GM23338 (cell line): ENCODE measurements at regions not wholly inside any gene's neighbourhood (a gene's known extent, or its start where the extent isn't known, plus 50 kb on each side); places are given as distances from the start of the nearest gene placed in this dataset.

ENCODE experiments used
- ATAC-seq: fragments of 200-7000 bp; cut with Tn5 transposase; 3 replicates; pipeline ENCODE4 v1.9.1; 2020
- DNase-seq: peaks from one replicate; pipeline ENCODE4 v3.0.0-alpha.2; 2015; ENCODE audit warnings: low spot score
- H2AFZ ChIP-seq: fragments of 200-600 bp; sonication (generic); 2 replicates; pipeline ENCODE4 v1.8.0; 2016; ENCODE audit warnings: antibody characterized with exemption, mild to moderate bottlenecking, moderate library complexity
- H3F3A ChIP-seq: fragments of 200-600 bp; sonication (generic); replicated peaks from 2 replicates; pipeline ENCODE4 v1.8.0; 2017; ENCODE audit warnings: antibody characterized with exemption, mixed run types, low read depth
- H3K27ac ChIP-seq: fragments of 200-600 bp; sonication (generic); 2 replicates; pipeline ENCODE4 v1.6.1; 2016; ENCODE audit warnings: low read depth
- H3K27me3 ChIP-seq: fragments of 200-600 bp; sonication (generic); 2 replicates; pipeline ENCODE4 v1.8.0; 2016; ENCODE audit warnings: mild to moderate bottlenecking, mixed run types, moderate library complexity; ENCODE audit not compliant: insufficient read depth
- H3K36me3 ChIP-seq: fragments of 200-600 bp; sonication (generic); 2 replicates; pipeline ENCODE4 v1.8.0; 2016; ENCODE audit warnings: mild to moderate bottlenecking; ENCODE audit not compliant: insufficient read depth
- H3K4me1 ChIP-seq: fragments of 200-600 bp; sonication (generic); 2 replicates; pipeline ENCODE4 v1.8.0; 2016; ENCODE audit warnings: mild to moderate bottlenecking, moderate library complexity; ENCODE audit not compliant: insufficient read depth
- H3K4me2 ChIP-seq: fragments of 200-600 bp; sonication (generic); 2 replicates; pipeline ENCODE4 v1.7.1; 2017; ENCODE audit warnings: mixed run types
- H3K4me3 ChIP-seq: fragments of 200-600 bp; sonication (generic); 2 replicates; pipeline ENCODE4 v1.6.1; 2016; ENCODE audit warnings: mixed run types
- H3K79me2 ChIP-seq: fragments of 200-600 bp; sonication (generic); replicated peaks from 2 replicates; pipeline ENCODE4 v1.8.0; 2017; ENCODE audit warnings: mild to moderate bottlenecking; ENCODE audit not compliant: insufficient read depth
- H3K9me2 ChIP-seq: fragments of 200-600 bp; sonication (generic); 2 replicates; pipeline ENCODE4 v1.8.0; 2017; ENCODE audit not compliant: insufficient read depth
- H4K20me1 ChIP-seq: fragments of 200-600 bp; sonication (generic); replicated peaks from 2 replicates; pipeline ENCODE4 v1.8.0; 2017; ENCODE audit warnings: mild to moderate bottlenecking; ENCODE audit not compliant: insufficient read depth
- H3K27ac Mint-ChIP-seq: 2 replicates; pipeline ENCODE4 v1.8.0; 2020; ENCODE audit warnings: inconsistent platforms, mild to moderate bottlenecking, moderate library complexity, mixed read lengths
- H3K27me3 Mint-ChIP-seq: 3 replicates; pipeline ENCODE4 v1.8.0; 2022; ENCODE audit warnings: low read depth, mild to moderate bottlenecking, moderate library complexity, mixed read lengths, inconsistent platforms; ENCODE audit not compliant: insufficient read depth, poor library complexity
- H3K36me3 Mint-ChIP-seq: 3 replicates; pipeline ENCODE4 v1.8.0; 2021; ENCODE audit warnings: low read depth, mild to moderate bottlenecking, inconsistent platforms, moderate library complexity, mixed read lengths
- H3K4me1 Mint-ChIP-seq: 3 replicates; pipeline ENCODE4 v1.8.0; 2020; ENCODE audit warnings: mild to moderate bottlenecking, inconsistent platforms, mixed read lengths
- H3K4me3 Mint-ChIP-seq: 3 replicates; pipeline ENCODE4 v1.8.0; 2021; ENCODE audit warnings: moderate library complexity, mild to moderate bottlenecking, inconsistent platforms, mixed read lengths
- H3K9me3 Mint-ChIP-seq: 3 replicates; pipeline ENCODE4 v1.8.0; 2020; ENCODE audit warnings: moderate library complexity, mild to moderate bottlenecking, inconsistent platforms, mixed read lengths
- CREB1 ChIP-seq: fragments of 250-450 bp; sonication (Bioruptor Pico); IDR thresholded peaks from 2 replicates; pipeline ENCODE4 v1.5.0; 2020; ENCODE audit warnings: low read depth, mild to moderate bottlenecking, moderate library complexity
- EZH2 ChIP-seq: fragments of 200-600 bp; sonication (generic); IDR thresholded peaks from one replicate; pipeline ENCODE4 v1.8.0; 2017; ENCODE audit warnings: antibody characterized with exemption, mild to moderate bottlenecking, low read depth; ENCODE audit not compliant: unreplicated experiment
- EZH2phosphoT487 ChIP-seq: fragments of 200-600 bp; sonication (generic); IDR thresholded peaks from one replicate; pipeline ENCODE4 v1.8.1; 2018; ENCODE audit warnings: antibody characterized with exemption; ENCODE audit not compliant: unreplicated experiment
- JUNB ChIP-seq: IDR thresholded peaks from one replicate; pipeline ENCODE4 v1.6.1; 2016; ENCODE audit warnings: antibody characterized with exemption; ENCODE audit not compliant: unreplicated experiment
- NANOG ChIP-seq: IDR thresholded peaks from 2 replicates; pipeline ENCODE4 v1.6.1; 2016; ENCODE audit warnings: antibody characterized with exemption, borderline replicate concordance
- POLR2AphosphoS5 ChIP-seq: IDR thresholded peaks from 2 replicates; pipeline ENCODE4 v1.6.1; 2016; ENCODE audit warnings: antibody characterized with exemption, low read depth
- STAT1 ChIP-seq: IDR thresholded peaks from one replicate; pipeline ENCODE4 v1.6.1; 2016; ENCODE audit warnings: antibody characterized with exemption; ENCODE audit not compliant: unreplicated experiment
- ZNF114 ChIP-seq: fragments of 250-450 bp; sonication (Bioruptor Pico); IDR thresholded peaks from 2 replicates; pipeline ENCODE4 v1.5.0; 2020; ENCODE audit warnings: mild to moderate bottlenecking, moderate library complexity
- ZNF331 ChIP-seq: fragments of 250-450 bp; sonication (Bioruptor Pico); IDR thresholded peaks from 2 replicates; pipeline ENCODE4 v1.5.0; 2020; ENCODE audit warnings: low read depth, mild to moderate bottlenecking, moderate library complexity
- TF ChIP-seq, protein P1 (sequence below), 2 experiments: fragments of 200-600 bp in 1 of 2; sonication (generic) in 1 of 2; conservative IDR thresholded peaks; 2 replicates each; pipeline versions ENCODE4 v1.5.1 to v1.6.1; 2016 to 2017; ENCODE audit warnings: antibody characterized with exemption in 2 of 2, low read depth in 2 of 2, mild to moderate bottlenecking in 2 of 2, moderate library complexity in 1 of 2
- TF ChIP-seq, protein P2 (sequence below): fragments of 250-450 bp; sonication (Bioruptor Pico); IDR thresholded peaks from 2 replicates; pipeline ENCODE4 v1.5.0; 2020; ENCODE audit warnings: mild to moderate bottlenecking, moderate library complexity

DNA sequence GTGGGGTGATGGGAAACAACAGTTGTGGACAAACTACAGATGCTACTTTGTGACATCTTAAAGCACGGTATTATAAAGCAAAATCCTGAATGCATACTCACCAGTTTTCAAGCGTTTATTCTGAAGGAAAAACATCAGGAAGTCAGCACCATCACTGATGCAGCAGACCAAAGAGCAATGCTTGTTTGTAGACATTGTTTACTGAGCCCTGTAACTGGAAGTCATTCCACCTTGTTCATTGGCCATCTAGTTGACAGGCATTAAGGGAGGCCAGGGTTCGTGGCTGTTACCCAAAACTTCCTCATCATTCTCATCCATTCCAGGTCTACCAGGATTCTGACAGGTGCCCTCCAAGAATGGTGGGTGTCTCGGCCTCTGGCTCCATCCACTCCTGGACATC is 55.3 kb upstream of the FAM204A start:
- DNase-seq (no peak), ATAC-seq (no peak)
- Histone ChIP-seq H3K27me3 (no peaks in the 10 kb centered on the region), H3K4me3 (no peak overlapping the region), H4K20me1 (no peaks in the 10 kb centered on the region), H3K4me1 (peaks cover 12% of the 10 kb centered on the region; the same call in 1 of the 2 replicates), H3K36me3 (peaks cover 4% of the 10 kb centered on the region; the same call in 1 of the 2 replicates), H2AFZ (no peak overlapping the region), H3F3A (no peaks in the 10 kb centered on the region), H3K9me2 (no peaks in the 10 kb centered on the region), H3K79me2 (no peaks in the 10 kb centered on the region), H3K27ac (no peak overlapping the region), H3K4me2 (no peak overlapping the region)
- no peak for TF ChIP-seq STAT1
- no peak for TF ChIP-seq ZNF114 (CRISPR knock-in tag)
- TF ChIP-seq CREB1, result no peak
- no peak for TF ChIP-seq JUNB
- TF ChIP-seq ZNF331 (CRISPR knock-in tag), result no peak
- TF ChIP-seq, protein P1, sequence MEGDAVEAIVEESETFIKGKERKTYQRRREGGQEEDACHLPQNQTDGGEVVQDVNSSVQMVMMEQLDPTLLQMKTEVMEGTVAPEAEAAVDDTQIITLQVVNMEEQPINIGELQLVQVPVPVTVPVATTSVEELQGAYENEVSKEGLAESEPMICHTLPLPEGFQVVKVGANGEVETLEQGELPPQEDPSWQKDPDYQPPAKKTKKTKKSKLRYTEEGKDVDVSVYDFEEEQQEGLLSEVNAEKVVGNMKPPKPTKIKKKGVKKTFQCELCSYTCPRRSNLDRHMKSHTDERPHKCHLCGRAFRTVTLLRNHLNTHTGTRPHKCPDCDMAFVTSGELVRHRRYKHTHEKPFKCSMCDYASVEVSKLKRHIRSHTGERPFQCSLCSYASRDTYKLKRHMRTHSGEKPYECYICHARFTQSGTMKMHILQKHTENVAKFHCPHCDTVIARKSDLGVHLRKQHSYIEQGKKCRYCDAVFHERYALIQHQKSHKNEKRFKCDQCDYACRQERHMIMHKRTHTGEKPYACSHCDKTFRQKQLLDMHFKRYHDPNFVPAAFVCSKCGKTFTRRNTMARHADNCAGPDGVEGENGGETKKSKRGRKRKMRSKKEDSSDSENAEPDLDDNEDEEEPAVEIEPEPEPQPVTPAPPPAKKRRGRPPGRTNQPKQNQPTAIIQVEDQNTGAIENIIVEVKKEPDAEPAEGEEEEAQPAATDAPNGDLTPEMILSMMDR (conservative IDR thresholded peaks at IDR 0.05; ENCODE audit: low read depth in 2 of 2), result no peak
- TF ChIP-seq EZH2phosphoT487, result no peak
- Mint-ChIP-seq H3K27me3 (peaks cover 6% of the 10 kb centered on the region), H3K4me3 (no peak overlapping the region), H3K9me3 (peaks cover 2% of the 10 kb centered on the region; the same call in 2 of the 3 replicates), H3K36me3 (no peaks in the 10 kb centered on the region), H3K4me1 (peaks cover 9% of the 10 kb centered on the region; the same call in 2 of the 3 replicates), H3K27ac (no peak overlapping the region)

DNA sequence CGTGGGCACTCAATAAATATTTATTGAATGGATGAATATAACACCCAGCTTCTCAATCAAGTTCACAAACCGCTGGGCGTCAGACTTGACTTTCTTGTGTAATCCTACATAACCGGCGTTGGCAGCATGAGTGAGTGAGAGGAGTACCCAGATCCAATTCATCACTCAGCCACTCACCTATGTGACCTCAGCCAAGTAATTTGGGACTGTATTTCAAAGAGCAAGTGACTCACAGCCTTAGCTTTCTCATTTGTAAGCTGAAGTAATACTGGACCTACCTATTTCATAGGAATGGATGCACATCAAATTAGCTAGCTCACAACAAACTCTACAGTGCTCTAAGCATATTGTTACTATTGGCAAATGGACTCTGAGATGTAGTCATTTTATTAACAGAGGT is 53.8 kb upstream of the FAM204A start:
- Mint-ChIP-seq H3K27me3 (peaks cover 6% of the 10 kb centered on the region), H3K36me3 (no peaks in the 10 kb centered on the region), H3K9me3 (no peaks in the 10 kb centered on the region; the same call in 2 of the 3 replicates), H3K4me1 (peaks cover 9% of the 10 kb centered on the region; the same call in 2 of the 3 replicates), H3K4me3 (no peak overlapping the region), H3K27ac (no peak overlapping the region)
- Histone ChIP-seq H3K9me2 (no peaks in the 10 kb centered on the region), H3K27me3 (no peaks in the 10 kb centered on the region), H3K4me3 (no peak overlapping the region), H2AFZ (peak overlapping the region; percentile 52), H3K4me1 (peaks cover 12% of the 10 kb centered on the region; the same call in 1 of the 2 replicates), H3K36me3 (no peaks in the 10 kb centered on the region), H3K79me2 (no peaks in the 10 kb centered on the region), H3F3A (no peaks in the 10 kb centered on the region), H3K4me2 (no peak overlapping the region), H3K27ac (no peak overlapping the region), H4K20me1 (no peaks in the 10 kb centered on the region)
- no peak for ATAC-seq
- DNase-seq, result no peak
- TF ChIP-seq, protein P2, sequence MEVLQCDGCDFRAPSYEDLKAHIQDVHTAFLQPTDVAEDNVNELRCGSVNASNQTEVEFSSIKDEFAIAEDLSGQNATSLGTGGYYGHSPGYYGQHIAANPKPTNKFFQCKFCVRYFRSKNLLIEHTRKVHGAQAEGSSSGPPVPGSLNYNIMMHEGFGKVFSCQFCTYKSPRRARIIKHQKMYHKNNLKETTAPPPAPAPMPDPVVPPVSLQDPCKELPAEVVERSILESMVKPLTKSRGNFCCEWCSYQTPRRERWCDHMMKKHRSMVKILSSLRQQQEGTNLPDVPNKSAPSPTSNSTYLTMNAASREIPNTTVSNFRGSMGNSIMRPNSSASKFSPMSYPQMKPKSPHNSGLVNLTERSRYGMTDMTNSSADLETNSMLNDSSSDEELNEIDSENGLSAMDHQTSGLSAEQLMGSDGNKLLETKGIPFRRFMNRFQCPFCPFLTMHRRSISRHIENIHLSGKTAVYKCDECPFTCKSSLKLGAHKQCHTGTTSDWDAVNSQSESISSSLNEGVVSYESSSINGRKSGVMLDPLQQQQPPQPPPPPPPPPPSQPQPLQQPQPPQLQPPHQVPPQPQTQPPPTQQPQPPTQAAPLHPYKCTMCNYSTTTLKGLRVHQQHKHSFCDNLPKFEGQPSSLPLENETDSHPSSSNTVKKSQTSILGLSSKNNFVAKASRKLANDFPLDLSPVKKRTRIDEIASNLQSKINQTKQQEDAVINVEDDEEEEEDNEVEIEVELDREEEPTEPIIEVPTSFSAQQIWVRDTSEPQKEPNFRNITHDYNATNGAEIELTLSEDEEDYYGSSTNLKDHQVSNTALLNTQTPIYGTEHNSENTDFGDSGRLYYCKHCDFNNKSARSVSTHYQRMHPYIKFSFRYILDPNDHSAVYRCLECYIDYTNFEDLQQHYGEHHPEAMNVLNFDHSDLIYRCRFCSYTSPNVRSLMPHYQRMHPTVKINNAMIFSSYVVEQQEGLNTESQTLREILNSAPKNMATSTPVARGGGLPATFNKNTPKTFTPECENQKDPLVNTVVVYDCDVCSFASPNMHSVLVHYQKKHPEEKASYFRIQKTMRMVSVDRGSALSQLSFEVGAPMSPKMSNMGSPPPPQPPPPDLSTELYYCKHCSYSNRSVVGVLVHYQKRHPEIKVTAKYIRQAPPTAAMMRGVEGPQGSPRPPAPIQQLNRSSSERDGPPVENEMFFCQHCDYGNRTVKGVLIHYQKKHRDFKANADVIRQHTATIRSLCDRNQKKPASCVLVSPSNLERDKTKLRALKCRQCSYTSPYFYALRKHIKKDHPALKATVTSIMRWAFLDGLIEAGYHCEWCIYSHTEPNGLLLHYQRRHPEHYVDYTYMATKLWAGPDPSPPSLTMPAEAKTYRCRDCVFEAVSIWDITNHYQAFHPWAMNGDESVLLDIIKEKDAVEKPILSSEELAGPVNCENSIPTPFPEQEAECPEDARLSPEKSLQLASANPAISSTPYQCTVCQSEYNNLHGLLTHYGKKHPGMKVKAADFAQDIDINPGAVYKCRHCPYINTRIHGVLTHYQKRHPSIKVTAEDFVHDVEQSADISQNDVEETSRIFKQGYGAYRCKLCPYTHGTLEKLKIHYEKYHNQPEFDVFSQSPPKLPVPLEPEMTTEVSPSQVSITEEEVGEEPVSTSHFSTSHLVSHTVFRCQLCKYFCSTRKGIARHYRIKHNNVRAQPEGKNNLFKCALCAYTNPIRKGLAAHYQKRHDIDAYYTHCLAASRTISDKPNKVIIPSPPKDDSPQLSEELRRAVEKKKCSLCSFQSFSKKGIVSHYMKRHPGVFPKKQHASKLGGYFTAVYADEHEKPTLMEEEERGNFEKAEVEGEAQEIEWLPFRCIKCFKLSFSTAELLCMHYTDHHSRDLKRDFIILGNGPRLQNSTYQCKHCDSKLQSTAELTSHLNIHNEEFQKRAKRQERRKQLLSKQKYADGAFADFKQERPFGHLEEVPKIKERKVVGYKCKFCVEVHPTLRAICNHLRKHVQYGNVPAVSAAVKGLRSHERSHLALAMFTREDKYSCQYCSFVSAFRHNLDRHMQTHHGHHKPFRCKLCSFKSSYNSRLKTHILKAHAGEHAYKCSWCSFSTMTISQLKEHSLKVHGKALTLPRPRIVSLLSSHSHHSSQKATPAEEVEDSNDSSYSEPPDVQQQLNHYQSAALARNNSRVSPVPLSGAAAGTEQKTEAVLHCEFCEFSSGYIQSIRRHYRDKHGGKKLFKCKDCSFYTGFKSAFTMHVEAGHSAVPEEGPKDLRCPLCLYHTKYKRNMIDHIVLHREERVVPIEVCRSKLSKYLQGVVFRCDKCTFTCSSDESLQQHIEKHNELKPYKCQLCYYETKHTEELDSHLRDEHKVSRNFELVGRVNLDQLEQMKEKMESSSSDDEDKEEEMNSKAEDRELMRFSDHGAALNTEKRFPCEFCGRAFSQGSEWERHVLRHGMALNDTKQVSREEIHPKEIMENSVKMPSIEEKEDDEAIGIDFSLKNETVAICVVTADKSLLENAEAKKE (CRISPR knock-in tag), result no peak
- TF ChIP-seq POLR2AphosphoS5 (no peak), ZNF331 (CRISPR knock-in tag) (no peak), EZH2phosphoT487 (no peak), STAT1 (no peak), EZH2 (no peak), ZNF114 (CRISPR knock-in tag) (no peak), NANOG (no peak)
- TF ChIP-seq, protein P1 (conservative IDR thresholded peaks at IDR 0.05; ENCODE audit: low read depth in 2 of 2), result no peak
